ENCODE measurements at regions not wholly inside any gene's neighbourhood (a gene's known extent, or its start where the extent isn't known, plus 50 kb on each side); places are given as distances from the start of the nearest gene placed in this dataset.
"Not testable (repeated sequence)": the region's sequence is repeated elsewhere in the genome, so short reads cannot be mapped to it uniquely, and the experiment has no call there.

- H3K4me3 ChIP-seq (ENCODE audit: low read depth, low read length), result no peak overlapping the region
- no peak for TF ChIP-seq CTCF (IDR thresholded peaks at IDR 0.05; ENCODE audit: borderline replicate concordance, insufficient read depth, low read depth, low read length)
These were observed 134.0 kb downstream of the MFSD1 start for GRCh38 chr3:158935846-158936245.

GRCh38 chr3:158936530-158937113, 134.8 kb downstream of the MFSD1 start:
- no peak overlapping the region for H3K4me3 ChIP-seq (ENCODE audit: low read depth, low read length)
- no peak for TF ChIP-seq CTCF (IDR thresholded peaks at IDR 0.05; ENCODE audit: borderline replicate concordance, insufficient read depth, low read depth, low read length)

- no peak overlapping the region for H3K4me3 ChIP-seq (ENCODE audit: low read depth, low read length)
- no peak for TF ChIP-seq CTCF (IDR thresholded peaks at IDR 0.05; ENCODE audit: borderline replicate concordance, insufficient read depth, low read depth, low read length)
These were observed 148.5 kb downstream of the MFSD1 start for GRCh38 chr3:158950178-158950901.

- no peak for TF ChIP-seq CTCF (IDR thresholded peaks at IDR 0.05; ENCODE audit: borderline replicate concordance, insufficient read depth, low read depth, low read length)
- no peak overlapping the region for H3K4me3 ChIP-seq (ENCODE audit: low read depth, low read length)
These were observed 151.3 kb downstream of the MFSD1 start for GRCh38 chr3:158953131-158953530.

GRCh38 chr3:158954420-158954819, 152.6 kb downstream of the MFSD1 start:
- no peak for TF ChIP-seq CTCF (IDR thresholded peaks at IDR 0.05; ENCODE audit: borderline replicate concordance, insufficient read depth, low read depth, low read length)
- no peak overlapping the region for H3K4me3 ChIP-seq (ENCODE audit: low read depth, low read length)

GRCh38 chr3:158957777-158958176, 155.9 kb downstream of the MFSD1 start:
- H3K4me3 ChIP-seq (ENCODE audit: low read depth, low read length), result not testable (repeated sequence)

- no peak for TF ChIP-seq CTCF (IDR thresholded peaks at IDR 0.05; ENCODE audit: borderline replicate concordance, insufficient read depth, low read depth, low read length)
- H3K4me3 ChIP-seq (ENCODE audit: low read depth, low read length), result no peak overlapping the region
These were observed 157.0 kb downstream of the MFSD1 start for GRCh38 chr3:158958873-158959272.
